NB4 (cell line): ENCODE measurements at regions not wholly inside any gene's neighbourhood (a gene's known extent, or its start where the extent isn't known, plus 50 kb on each side); places are given as distances from the start of the nearest gene placed in this dataset.

Experiments
- DNase-seq: peaks from one replicate; pipeline ENCODE4 v3.0.0; 2010; ENCODE audit warnings: low read depth
- H3K4me3 ChIP-seq: one replicate; pipeline ENCODE4 v1.5.1; 2011; ENCODE audit warnings: mild to moderate bottlenecking, low read depth, low read length, moderate library complexity
- CTCF ChIP-seq: IDR thresholded peaks from one replicate; pipeline ENCODE4 v1.5.1; 2012; ENCODE audit warnings: low read depth, low read length
- MAX ChIP-seq: IDR thresholded peaks from 2 replicates; pipeline ENCODE4 v1.6.1; 2011; ENCODE audit warnings: low read depth, low read length
- MYC ChIP-seq: IDR thresholded peaks from 2 replicates; pipeline ENCODE4 v1.6.1; 2011; ENCODE audit warnings: low read depth, low read length
- POLR2A ChIP-seq: IDR thresholded peaks from 2 replicates; pipeline ENCODE4 v1.6.1; 2011; ENCODE audit warnings: mild to moderate bottlenecking; ENCODE audit not compliant: insufficient read length; ENCODE audit errors: extremely low read depth

GRCh38 chr11:127485541-127485940 is 485.0 kb upstream of the KIRREL3 start:
- H3K4me3 ChIP-seq = no peak overlapping the region
- DNase-seq = no peak
- TF ChIP-seq POLR2A (no peak), MAX (no peak), CTCF (no peak), MYC (no peak)

- no peak for DNase-seq
- no peak for TF ChIP-seq MAX
- TF ChIP-seq MYC = no peak
- no peak for TF ChIP-seq CTCF
- TF ChIP-seq POLR2A = no peak
- H3K4me3 ChIP-seq = no peak overlapping the region
Observed at GRCh38 chr11:127481391-127481790, 480.8 kb upstream of the KIRREL3 start.

- no peak overlapping the region for H3K4me3 ChIP-seq
- DNase-seq = no peak
- no peak for TF ChIP-seq MAX
- no peak for TF ChIP-seq MYC
- no peak for TF ChIP-seq POLR2A
- no peak for TF ChIP-seq CTCF
Observed at GRCh38 chr11:127478826-127479225, 478.3 kb upstream of the KIRREL3 start.

GRCh38 chr11:127474766-127475165 is 474.2 kb upstream of the KIRREL3 start:
- DNase-seq = no peak
- H3K4me3 ChIP-seq = no peak overlapping the region
- TF ChIP-seq POLR2A = no peak
- TF ChIP-seq MYC = no peak

GRCh38 chr11:127472505-127472904 is 471.9 kb upstream of the KIRREL3 start:
- DNase-seq = no peak
- no peak overlapping the region for H3K4me3 ChIP-seq
- TF ChIP-seq POLR2A = no peak
- TF ChIP-seq MYC = no peak
- TF ChIP-seq CTCF = no peak
- TF ChIP-seq MAX = no peak

- peak; percentile 9 for DNase-seq
- no peak overlapping the region for H3K4me3 ChIP-seq
- TF ChIP-seq MAX (no peak), CTCF (peak; percentile 47)
Observed at GRCh38 chr11:127471662-127472061, 471.1 kb upstream of the KIRREL3 start.
